ENCODE measurements at regions not wholly inside any gene's neighbourhood (a gene's known extent, or its start where the extent isn't known, plus 50 kb on each side); places are given as distances from the start of the nearest gene placed in this dataset.

- intact Hi-C loops (cut with DNase I) = no loop called here
- DNase-seq = no peak
- H3K4me3 ChIP-seq = no peak overlapping the region
- no peak for TF ChIP-seq POLR2A (IDR thresholded peaks at IDR 0.05)
- TF ChIP-seq, protein P1, sequence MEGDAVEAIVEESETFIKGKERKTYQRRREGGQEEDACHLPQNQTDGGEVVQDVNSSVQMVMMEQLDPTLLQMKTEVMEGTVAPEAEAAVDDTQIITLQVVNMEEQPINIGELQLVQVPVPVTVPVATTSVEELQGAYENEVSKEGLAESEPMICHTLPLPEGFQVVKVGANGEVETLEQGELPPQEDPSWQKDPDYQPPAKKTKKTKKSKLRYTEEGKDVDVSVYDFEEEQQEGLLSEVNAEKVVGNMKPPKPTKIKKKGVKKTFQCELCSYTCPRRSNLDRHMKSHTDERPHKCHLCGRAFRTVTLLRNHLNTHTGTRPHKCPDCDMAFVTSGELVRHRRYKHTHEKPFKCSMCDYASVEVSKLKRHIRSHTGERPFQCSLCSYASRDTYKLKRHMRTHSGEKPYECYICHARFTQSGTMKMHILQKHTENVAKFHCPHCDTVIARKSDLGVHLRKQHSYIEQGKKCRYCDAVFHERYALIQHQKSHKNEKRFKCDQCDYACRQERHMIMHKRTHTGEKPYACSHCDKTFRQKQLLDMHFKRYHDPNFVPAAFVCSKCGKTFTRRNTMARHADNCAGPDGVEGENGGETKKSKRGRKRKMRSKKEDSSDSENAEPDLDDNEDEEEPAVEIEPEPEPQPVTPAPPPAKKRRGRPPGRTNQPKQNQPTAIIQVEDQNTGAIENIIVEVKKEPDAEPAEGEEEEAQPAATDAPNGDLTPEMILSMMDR (IDR thresholded peaks at IDR 0.05) = no peak
- H3K9me3 ChIP-seq = no peaks in the 10 kb centered on the region
- no peak overlapping the region for H3K27ac ChIP-seq
- no peak for ATAC-seq
- H3K27me3 ChIP-seq = no peaks in the 10 kb centered on the region
- no peaks in the 10 kb centered on the region for H3K36me3 ChIP-seq
- H3K4me1 ChIP-seq = no peaks in the 10 kb centered on the region
These were observed 49.9 kb upstream of the ABI3BP start for GRCh38 chr3:101042996-101043686.

Data from right lobe of liver (tissue), 6 donors.